ENCODE measurements at regions not wholly inside any gene's neighbourhood (a gene's known extent, or its start where the extent isn't known, plus 50 kb on each side); places are given as distances from the start of the nearest gene placed in this dataset.

DNA sequence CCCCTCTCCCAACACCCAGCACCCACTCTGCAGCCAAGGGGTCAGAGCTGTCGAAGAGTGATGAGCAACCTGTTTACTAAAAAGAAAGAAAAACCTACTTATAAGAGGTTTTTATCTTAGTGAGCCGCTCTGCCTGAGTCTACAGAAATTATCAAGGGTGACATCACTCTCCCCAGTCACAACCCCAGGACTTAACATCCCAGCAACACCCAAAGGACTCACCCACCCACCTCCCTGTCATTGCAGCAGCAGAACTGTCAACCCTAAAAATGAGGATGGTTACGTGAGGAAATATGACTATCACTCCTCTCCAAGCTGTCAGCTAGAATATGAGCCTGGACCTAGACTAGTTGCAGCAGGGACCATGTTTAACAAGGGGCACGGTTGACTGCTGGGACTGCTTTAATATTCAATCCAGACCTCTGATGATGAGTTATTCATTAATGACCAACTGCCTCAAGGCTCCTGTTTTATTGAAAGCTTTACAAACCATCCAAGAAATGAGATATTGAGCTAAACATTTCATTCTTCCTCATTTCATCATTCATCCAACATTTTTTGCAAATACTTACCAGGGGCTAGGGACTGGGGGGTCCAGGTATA is 53.9 kb upstream of the FICD start:
- no peaks in the 10 kb centered on the region; a peak in 1 of 5 replicates for H3K9me3 Mint-ChIP-seq
- TF ChIP-seq, protein P1, sequence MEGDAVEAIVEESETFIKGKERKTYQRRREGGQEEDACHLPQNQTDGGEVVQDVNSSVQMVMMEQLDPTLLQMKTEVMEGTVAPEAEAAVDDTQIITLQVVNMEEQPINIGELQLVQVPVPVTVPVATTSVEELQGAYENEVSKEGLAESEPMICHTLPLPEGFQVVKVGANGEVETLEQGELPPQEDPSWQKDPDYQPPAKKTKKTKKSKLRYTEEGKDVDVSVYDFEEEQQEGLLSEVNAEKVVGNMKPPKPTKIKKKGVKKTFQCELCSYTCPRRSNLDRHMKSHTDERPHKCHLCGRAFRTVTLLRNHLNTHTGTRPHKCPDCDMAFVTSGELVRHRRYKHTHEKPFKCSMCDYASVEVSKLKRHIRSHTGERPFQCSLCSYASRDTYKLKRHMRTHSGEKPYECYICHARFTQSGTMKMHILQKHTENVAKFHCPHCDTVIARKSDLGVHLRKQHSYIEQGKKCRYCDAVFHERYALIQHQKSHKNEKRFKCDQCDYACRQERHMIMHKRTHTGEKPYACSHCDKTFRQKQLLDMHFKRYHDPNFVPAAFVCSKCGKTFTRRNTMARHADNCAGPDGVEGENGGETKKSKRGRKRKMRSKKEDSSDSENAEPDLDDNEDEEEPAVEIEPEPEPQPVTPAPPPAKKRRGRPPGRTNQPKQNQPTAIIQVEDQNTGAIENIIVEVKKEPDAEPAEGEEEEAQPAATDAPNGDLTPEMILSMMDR (conservative IDR thresholded peaks at IDR 0.05): no peak
- 0 out of 2 replicates have a peak, but pooled peaks cover 2% of the 10 kb centered on the region for H3K4me1 ChIP-seq (ENCODE audit: insufficient read depth, low read length)
- H3K27ac Mint-ChIP-seq: no peak overlapping the region
- H3K23ac ChIP-seq (ENCODE audit: insufficient read length, low read depth, low read length): no peak overlapping the region
- no peak overlapping the region for H2BK15ac ChIP-seq (ENCODE audit: low read depth, low read length)
- H3K14ac ChIP-seq (ENCODE audit: insufficient read depth, low read length): no peak overlapping the region
- no peaks in the 10 kb centered on the region for H4K20me1 ChIP-seq (ENCODE audit: control insufficient read depth, insufficient read depth, insufficient read length)
- H3K4me2 ChIP-seq (ENCODE audit: insufficient read depth, insufficient read length, low read length): no peak overlapping the region
- no CpG with 5 or more reads among the region's 4 CpGs for whole genome bisulfite sequencing (ENCODE audit: extremely low coverage, insufficient read length, low lambda C conversion rate)
- H4K5ac ChIP-seq (ENCODE audit: insufficient read length, low read depth, low read length): no peak overlapping the region
- no peaks in the 10 kb centered on the region for H3K27me3 Mint-ChIP-seq (ENCODE audit: low read depth)
- H3T11ph ChIP-seq (ENCODE audit: low read length): no peak overlapping the region
- no peak overlapping the region for H2BK5ac ChIP-seq (ENCODE audit: insufficient read length, low read length)
- no peak overlapping the region for H3K4ac ChIP-seq (ENCODE audit: low read depth, low read length)
- no peaks in the 10 kb centered on the region for H3K9me3 ChIP-seq (ENCODE audit: control insufficient read depth, low read depth, low read length)
- no peak overlapping the region for H4K8ac ChIP-seq (replicated peaks; ENCODE audit: insufficient read length, low read depth, low read length)
- no peak overlapping the region for H2BK20ac ChIP-seq (ENCODE audit: low read depth, low read length, poor library complexity, severe bottlenecking)
- DNase-seq: no peak
- H3K79me1 ChIP-seq (ENCODE audit: insufficient read depth, low read depth, low read length, poor library complexity, severe bottlenecking): no peaks in the 10 kb centered on the region
- H2AFZ ChIP-seq (ENCODE audit: low read length): no peak overlapping the region
- no peaks in the 10 kb centered on the region for H3K79me2 ChIP-seq (ENCODE audit: insufficient read depth, low read length)
- H2AK5ac ChIP-seq (ENCODE audit: insufficient read length, low read length): no peak overlapping the region
- H3K56ac ChIP-seq (ENCODE audit: insufficient read length, low read depth, low read length): no peak overlapping the region
- H3K23me2 ChIP-seq (ENCODE audit: insufficient read length, low read depth, low read length, poor library complexity, severe bottlenecking): no peaks in the 10 kb centered on the region
- H3K4me1 Mint-ChIP-seq: peaks cover 15 to 21% of the 10 kb centered on the region in 2 experiments
- no peak overlapping the region for H2BK12ac ChIP-seq (ENCODE audit: insufficient read length, low read depth, low read length)
- H3K27ac ChIP-seq (ENCODE audit: insufficient read length, low read depth, low read length): no peak overlapping the region
- no peak overlapping the region for H2BK120ac ChIP-seq (ENCODE audit: low read depth, low read length, poor library complexity, severe bottlenecking)
- no peaks in the 10 kb centered on the region; a peak in 1 of 7 replicates for H3K36me3 Mint-ChIP-seq (ENCODE audit: insufficient read depth in 1 of 3, low read depth in 3 of 3)
- H3K27me3 ChIP-seq (ENCODE audit: insufficient read depth, low read length): no peaks in the 10 kb centered on the region
- no peak overlapping the region for H3K9ac ChIP-seq (ENCODE audit: extremely low read depth, insufficient read length, low read length)
- H3K4me3 Mint-ChIP-seq: no peak overlapping the region
- no peak overlapping the region for H3K18ac ChIP-seq (ENCODE audit: insufficient read length, low read depth, low read length)
- H4K91ac ChIP-seq (ENCODE audit: insufficient read length, low read depth, low read length): no peak overlapping the region
